H9 (cell line): ENCODE measurements at regions not wholly inside any gene's neighbourhood (a gene's known extent, or its start where the extent isn't known, plus 50 kb on each side); places are given as distances from the start of the nearest gene placed in this dataset.

Experiments used
- DNase-seq: peaks from one replicate; pipeline ENCODE4 v3.0.0-alpha.2; 2017
- H2AFZ ChIP-seq: one replicate; pipeline ENCODE4 v1.6.1; 2013; ENCODE audit warnings: mild to moderate bottlenecking, low read length, control low read depth, moderate library complexity
- H2AK5ac ChIP-seq: 2 replicates; pipeline ENCODE4 v1.6.1; 2013; ENCODE audit warnings: low read length, control low read depth, mixed read lengths; ENCODE audit not compliant: insufficient read length
- H2BK120ac ChIP-seq: one replicate; pipeline ENCODE4 v1.6.1; 2013; ENCODE audit warnings: low read depth, mild to moderate bottlenecking, low read length, control low read depth, inconsistent platforms; ENCODE audit not compliant: poor library complexity, severe bottlenecking
- H2BK12ac ChIP-seq: 2 replicates; pipeline ENCODE4 v1.6.1; 2013; ENCODE audit warnings: low read length, control low read depth, mixed read lengths, low read depth; ENCODE audit not compliant: insufficient read length
- H2BK15ac ChIP-seq: 2 replicates; pipeline ENCODE4 v1.6.1; 2013; ENCODE audit warnings: low read depth, low read length, control low read depth
- H2BK20ac ChIP-seq: one replicate; pipeline ENCODE4 v1.6.1; 2013; ENCODE audit warnings: low read depth, mild to moderate bottlenecking, low read length, control low read depth, inconsistent platforms; ENCODE audit not compliant: poor library complexity, severe bottlenecking
- H2BK5ac ChIP-seq: 2 replicates; pipeline ENCODE4 v1.6.1; 2013; ENCODE audit warnings: low read length, control low read depth, mixed read lengths; ENCODE audit not compliant: insufficient read length
- H3K14ac ChIP-seq: 2 replicates; pipeline ENCODE4 v1.6.1; 2013; ENCODE audit warnings: low read length, control low read depth; ENCODE audit not compliant: insufficient read depth
- H3K18ac ChIP-seq: 2 replicates; pipeline ENCODE4 v1.6.1; 2013; ENCODE audit warnings: low read depth, mild to moderate bottlenecking, mixed read lengths, low read length, control low read depth; ENCODE audit not compliant: insufficient read length
- H3K23ac ChIP-seq: 2 replicates; pipeline ENCODE4 v1.6.1; 2013; ENCODE audit warnings: low read length, control low read depth, mixed read lengths, low read depth; ENCODE audit not compliant: insufficient read length
- H3K23me2 ChIP-seq: 2 replicates; pipeline ENCODE4 v1.6.1; 2013; ENCODE audit warnings: low read depth, mild to moderate bottlenecking, mixed read lengths, low read length, control low read depth; ENCODE audit not compliant: insufficient read length, poor library complexity, severe bottlenecking
- H3K27ac ChIP-seq: 2 replicates; pipeline ENCODE4 v1.5.1; 2013; ENCODE audit warnings: low read length, control low read depth, mixed read lengths, low read depth; ENCODE audit not compliant: insufficient read length
- H3K27me3 ChIP-seq: 2 replicates; pipeline ENCODE4 v1.6.1; 2013; ENCODE audit warnings: low read length, control low read depth, inconsistent platforms; ENCODE audit not compliant: insufficient read depth
- H3K4ac ChIP-seq: 2 replicates; pipeline ENCODE4 v1.6.1; 2013; ENCODE audit warnings: low read depth, mild to moderate bottlenecking, control low read depth, inconsistent platforms, low read length, moderate library complexity
- H3K4me1 ChIP-seq: 2 replicates; pipeline ENCODE4 v1.6.1; 2013; ENCODE audit warnings: low read length, control low read depth, inconsistent platforms; ENCODE audit not compliant: insufficient read depth
- H3K4me2 ChIP-seq: 2 replicates; pipeline ENCODE4 v1.6.1; 2013; ENCODE audit warnings: low read length, control low read depth, mixed read lengths; ENCODE audit not compliant: insufficient read length, insufficient read depth
- H3K56ac ChIP-seq: 2 replicates; pipeline ENCODE4 v1.6.1; 2013; ENCODE audit warnings: low read depth, mild to moderate bottlenecking, mixed read lengths, low read length, control low read depth; ENCODE audit not compliant: insufficient read length
- H3K79me1 ChIP-seq: 2 replicates; pipeline ENCODE4 v1.6.1; 2013; ENCODE audit warnings: low read depth, mild to moderate bottlenecking, moderate library complexity, low read length, control low read depth, inconsistent platforms; ENCODE audit not compliant: insufficient read depth, poor library complexity, severe bottlenecking
- H3K79me2 ChIP-seq: 2 replicates; pipeline ENCODE4 v1.6.1; 2013; ENCODE audit warnings: low read length, control low read depth, inconsistent platforms; ENCODE audit not compliant: insufficient read depth
- H3K9ac ChIP-seq: 2 replicates; pipeline ENCODE4 v1.6.1; 2013; ENCODE audit warnings: low read length, control low read depth, mixed read lengths; ENCODE audit not compliant: insufficient read length; ENCODE audit errors: extremely low read depth
- H3K9me3 ChIP-seq: one replicate; pipeline ENCODE4 v1.6.1; 2013; ENCODE audit warnings: low read depth, low read length, inconsistent platforms; ENCODE audit not compliant: control insufficient read depth
- H3T11ph ChIP-seq: one replicate; pipeline ENCODE4 v1.6.1; 2013; ENCODE audit warnings: mild to moderate bottlenecking, low read length, control low read depth, inconsistent platforms
- H4K20me1 ChIP-seq: one replicate; pipeline ENCODE4 v1.6.1; 2013; ENCODE audit not compliant: control insufficient read depth, insufficient read length, insufficient read depth
- H4K5ac ChIP-seq: 2 replicates; pipeline ENCODE4 v1.6.1; 2013; ENCODE audit warnings: low read depth, mild to moderate bottlenecking, mixed read lengths, low read length, control low read depth; ENCODE audit not compliant: insufficient read length
- H4K8ac ChIP-seq: replicated peaks from 2 replicates; pipeline ENCODE4 v1.6.1; 2013; ENCODE audit warnings: low read length, control low read depth, mixed read lengths, low read depth; ENCODE audit not compliant: insufficient read length
- H4K91ac ChIP-seq: 2 replicates; pipeline ENCODE4 v1.6.1; 2013; ENCODE audit warnings: low read depth, mild to moderate bottlenecking, moderate library complexity, mixed read lengths, low read length, control low read depth; ENCODE audit not compliant: insufficient read length
- H3K27ac Mint-ChIP-seq, 3 experiments: 2 replicates in 2 of 3; 3 replicates in 1 of 3; pipeline ENCODE4 v1.8.0; 2020 to 2021; ENCODE audit warnings: mixed read lengths in 3 of 3, mild to moderate bottlenecking in 1 of 3, moderate library complexity in 1 of 3
- H3K27me3 Mint-ChIP-seq: 2 replicates; pipeline ENCODE4 v1.8.0; 2021; ENCODE audit warnings: low read depth, mild to moderate bottlenecking, moderate library complexity, mixed read lengths
- H3K36me3 Mint-ChIP-seq, 3 experiments: 2 replicates in 2 of 3; 3 replicates in 1 of 3; pipeline ENCODE4 v1.8.0; 2020 to 2021; ENCODE audit warnings: low read depth in 3 of 3, mixed read lengths in 3 of 3; ENCODE audit not compliant: insufficient read depth in 1 of 3
- H3K4me1 Mint-ChIP-seq, 2 experiments: 2 replicates each; pipeline ENCODE4 v1.8.0; 2020; ENCODE audit warnings: mixed read lengths in 2 of 2
- H3K4me3 Mint-ChIP-seq, 2 experiments: 2 replicates in 1 of 2; 3 replicates in 1 of 2; pipeline ENCODE4 v1.8.0; 2020 to 2021; ENCODE audit warnings: mild to moderate bottlenecking in 2 of 2, mixed read lengths in 2 of 2, moderate library complexity in 1 of 2
- H3K9me3 Mint-ChIP-seq, 2 experiments: 2 replicates in 1 of 2; 3 replicates in 1 of 2; pipeline ENCODE4 v1.8.0; 2020; ENCODE audit warnings: mild to moderate bottlenecking in 2 of 2, mixed read lengths in 2 of 2, moderate library complexity in 1 of 2
- CTCF ChIP-seq: fragments of 200-600 bp; sonication (generic); conservative IDR thresholded peaks from 3 replicates; pipeline ENCODE4 v1.8.0; 2021; ENCODE audit warnings: antibody characterized with exemption, mild to moderate bottlenecking
- WGBS: extraction: QIAGEN DNeasy Blood & Tissue Kit; methylation state at CpG from one replicate; pipeline ENCODE4 v1.1.7; 2013; ENCODE audit warnings: missing lambda C conversion rate, low lambda C conversion rate, mixed read lengths; ENCODE audit not compliant: insufficient read length; ENCODE audit errors: extremely low coverage; 5-methylcytosine and 5-hydroxymethylcytosine counted together

DNA sequence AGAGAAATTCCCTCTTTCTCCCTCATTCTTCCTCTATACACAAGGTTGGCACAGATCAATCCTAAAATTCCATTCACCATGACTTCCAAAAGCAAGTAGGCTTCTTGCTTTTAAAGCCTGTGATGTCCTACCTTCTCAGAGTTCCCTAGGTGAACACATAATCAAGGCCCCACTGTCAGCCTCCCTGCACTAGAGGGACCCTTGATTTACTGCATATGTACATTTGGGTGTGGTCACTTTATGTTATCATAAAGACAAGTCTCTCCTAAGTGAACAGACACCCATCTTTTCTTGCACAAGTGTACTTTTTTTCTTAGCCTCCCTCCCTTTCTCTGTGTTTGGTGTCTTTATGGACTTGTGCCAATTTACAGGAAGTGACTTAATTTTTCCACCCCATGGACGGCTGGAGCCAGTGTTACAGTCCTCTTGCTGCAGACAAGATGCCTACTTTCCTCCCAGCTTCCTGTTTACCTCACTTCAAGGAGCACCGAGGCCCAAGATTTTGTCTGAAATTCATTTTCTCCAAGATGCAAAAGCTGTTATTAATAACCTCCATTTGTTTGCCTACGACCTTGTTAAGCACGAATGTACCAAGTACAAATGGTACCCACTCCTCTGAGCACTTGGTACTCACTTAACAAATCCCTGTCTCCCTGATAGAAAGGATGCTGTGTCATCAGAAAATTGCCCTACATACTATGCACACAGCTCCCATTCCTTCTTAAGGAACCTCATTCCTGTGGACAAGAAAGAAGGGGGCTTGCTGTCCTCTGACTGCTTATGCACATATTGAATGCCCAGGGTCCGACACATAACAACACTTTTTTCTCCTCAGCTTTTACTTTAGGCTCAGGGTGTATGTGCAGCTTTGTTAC lies 82.8 kb upstream of the SLC44A3 start:
- Histone ChIP-seq H3K27ac (no peak overlapping the region), H3K27me3 (no peaks in the 10 kb centered on the region), H3K18ac (no peak overlapping the region), H3K14ac (no peak overlapping the region), H2BK15ac (no peak overlapping the region), H3K9me3 (no peaks in the 10 kb centered on the region), H2AK5ac (no peak overlapping the region), H2BK120ac (no peak overlapping the region), H2BK5ac (no peak overlapping the region), H3K79me1 (no peaks in the 10 kb centered on the region), H3K4me1 (no peaks in the 10 kb centered on the region; the same call in 1 of the 2 replicates), H3K23ac (no peak overlapping the region), H3K56ac (no peak overlapping the region), H3K79me2 (no peaks in the 10 kb centered on the region), H4K5ac (no peak overlapping the region), H3T11ph (no peak overlapping the region), H2BK20ac (no peak overlapping the region), H4K91ac (no peak overlapping the region), H3K4me2 (no peak overlapping the region), H2AFZ (no peak overlapping the region), H3K4ac (no peak overlapping the region), H2BK12ac (no peak overlapping the region), H4K20me1 (no peaks in the 10 kb centered on the region), H4K8ac (no peak overlapping the region), H3K23me2 (no peaks in the 10 kb centered on the region), H3K9ac (no peak overlapping the region)
- no CpG with 5 or more reads among the region's 5 CpGs for WGBS
- no peak for TF ChIP-seq CTCF
- DNase-seq: no peak
- Mint-ChIP-seq H3K27me3 (no peaks in the 10 kb centered on the region; the same call in 1 of the 2 replicates), H3K36me3 (no peaks in the 10 kb centered on the region; a peak in 1 of 7 replicates), H3K4me1 (peaks cover 37 to 42% of the 10 kb centered on the region in 2 experiments), H3K9me3 (no peaks in the 10 kb centered on the region), H3K27ac (no peak overlapping the region), H3K4me3 (no peak overlapping the region; a peak in 1 of 5 replicates)
